Sigmoid colon (tissue), 4 donors: ENCODE measurements at regions not wholly inside any gene's neighbourhood (a gene's known extent, or its start where the extent isn't known, plus 50 kb on each side); places are given as distances from the start of the nearest gene placed in this dataset.

Source experiments
- POLR2A ChIP-seq, 2 donors: fragments of 450-650 bp; IDR thresholded peaks; one replicate each; pipeline ENCODE4 v1.6.1; 2016; ENCODE audit warnings: antibody characterized with exemption in 2 of 2, mild to moderate bottlenecking in 2 of 2, moderate library complexity in 2 of 2
- POLR2AphosphoS5 ChIP-seq, 4 donors: sonication (generic); formaldehyde crosslinking; IDR thresholded peaks; one replicate each; pipeline ENCODE4 v1.6.1; 2017; ENCODE audit warnings: antibody characterized with exemption in 4 of 4
- TF ChIP-seq, protein P1 (sequence below), 4 experiments: fragments of 450-650 bp in 3 of 4; fragments of 200-600 bp in 1 of 4; IDR thresholded peaks; one replicate each; pipeline ENCODE4 v1.5.1; 2016 to 2019; ENCODE audit warnings: antibody characterized with exemption in 4 of 4, mild to moderate bottlenecking in 3 of 4, moderate library complexity in 2 of 4

DNA sequence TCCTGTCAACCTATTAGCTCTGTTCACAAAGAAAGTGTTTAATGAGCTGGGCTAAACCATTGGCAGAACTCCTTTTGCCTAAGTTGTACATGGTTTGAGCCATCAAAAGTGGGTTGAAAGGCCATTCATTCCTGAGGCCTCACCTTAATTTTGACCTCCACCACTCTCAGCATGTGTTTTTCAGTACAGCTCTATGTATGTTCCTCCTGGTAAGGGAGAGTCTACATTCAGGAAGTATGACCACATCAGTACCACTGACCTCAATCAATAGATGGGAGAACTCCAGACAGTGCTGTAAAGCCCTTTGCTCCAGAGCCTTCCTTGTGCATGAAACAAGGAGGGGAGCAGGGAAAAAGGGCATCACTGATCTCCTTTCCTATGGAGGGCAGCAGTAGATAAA, 87.8 kb upstream of the CARD18 start:
- TF ChIP-seq, protein P1, sequence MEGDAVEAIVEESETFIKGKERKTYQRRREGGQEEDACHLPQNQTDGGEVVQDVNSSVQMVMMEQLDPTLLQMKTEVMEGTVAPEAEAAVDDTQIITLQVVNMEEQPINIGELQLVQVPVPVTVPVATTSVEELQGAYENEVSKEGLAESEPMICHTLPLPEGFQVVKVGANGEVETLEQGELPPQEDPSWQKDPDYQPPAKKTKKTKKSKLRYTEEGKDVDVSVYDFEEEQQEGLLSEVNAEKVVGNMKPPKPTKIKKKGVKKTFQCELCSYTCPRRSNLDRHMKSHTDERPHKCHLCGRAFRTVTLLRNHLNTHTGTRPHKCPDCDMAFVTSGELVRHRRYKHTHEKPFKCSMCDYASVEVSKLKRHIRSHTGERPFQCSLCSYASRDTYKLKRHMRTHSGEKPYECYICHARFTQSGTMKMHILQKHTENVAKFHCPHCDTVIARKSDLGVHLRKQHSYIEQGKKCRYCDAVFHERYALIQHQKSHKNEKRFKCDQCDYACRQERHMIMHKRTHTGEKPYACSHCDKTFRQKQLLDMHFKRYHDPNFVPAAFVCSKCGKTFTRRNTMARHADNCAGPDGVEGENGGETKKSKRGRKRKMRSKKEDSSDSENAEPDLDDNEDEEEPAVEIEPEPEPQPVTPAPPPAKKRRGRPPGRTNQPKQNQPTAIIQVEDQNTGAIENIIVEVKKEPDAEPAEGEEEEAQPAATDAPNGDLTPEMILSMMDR (IDR thresholded peaks at IDR 0.05): no peak
- TF ChIP-seq POLR2AphosphoS5 (IDR thresholded peaks at IDR 0.05) (no peak), POLR2A (IDR thresholded peaks at IDR 0.05) (no peak)
